K562 (cell line): ENCODE measurements at regions not wholly inside any gene's neighbourhood (a gene's known extent, or its start where the extent isn't known, plus 50 kb on each side); places are given as distances from the start of the nearest gene placed in this dataset.

Experiments used
- ATAC-seq: fragments of 200-7000 bp; cut with Tn5 transposase; 3 replicates; pipeline ENCODE4 v1.9.1; 2020; ENCODE audit warnings: moderate library complexity
- BruUV-seq: library from RNA; stranded (reverse); fragments of 400-500 nt; replicated peaks from 2 replicates; lab custom pipeline; 2021; lab: Mats Ljungman, UMichigan
- CTCF ChIA-PET: fragments of 300-600 bp; formaldehyde crosslinking; extraction: SDS; loops from one replicate; lab custom pipeline; 2021; ENCODE audit warnings: low intra/inter-chr PET ratio; lab: Yijun Ruan, JAX
- POLR2A ChIA-PET: fragments of 300-600, 350-650 bp; sonication (Branson Sonifier 250); formaldehyde crosslinking; extraction: SDS; loops from one replicate; lab custom pipeline; 2021; ENCODE audit warnings: antibody characterized with exemption, inconsistent platforms; lab: Yijun Ruan, JAX
- DNase-seq, 4 experiments: peaks; one replicate each; pipeline versions ENCODE4 v3.0.0 to v3.0.0-alpha.2; 2011 to 2018; ENCODE audit warnings: low spot score in 3 of 4, mixed read lengths in 3 of 4; ENCODE audit errors: extremely low read depth in 1 of 4
- FAIRE-seq: peaks from 2 replicates; lab custom pipeline; 2011; peaks lifted over from hg19 to GRCh38; lab: Jason Lieb, UNC
- H2AFZ ChIP-seq: 2 replicates; pipeline ENCODE4 v1.6.0; 2011; ENCODE audit warnings: low read depth, low read length, control low read depth, inconsistent platforms
- H3K27ac ChIP-seq: fragments of 200-600 bp; 3 replicates; pipeline ENCODE4 v1.8.0; 2011; ENCODE audit warnings: low read depth, mild to moderate bottlenecking, control low read depth, inconsistent platforms, low read length, moderate library complexity, mixed read lengths; ENCODE audit errors: extremely low read depth
- H3K27me3 ChIP-seq, 2 experiments: fragments of 300-600 bp in 1 of 2; 2 replicates in 1 of 2; 3 replicates in 1 of 2; pipeline versions ENCODE4 v1.6.0 to v1.8.0; 2011; ENCODE audit warnings: inconsistent platforms in 2 of 2, low read length in 2 of 2, mild to moderate bottlenecking in 1 of 2, mixed read lengths in 1 of 2, moderate library complexity in 1 of 2; ENCODE audit not compliant: control insufficient read depth in 2 of 2, insufficient read depth in 2 of 2
- H3K36me3 ChIP-seq: fragments of 300-600 bp; 3 replicates; pipeline ENCODE4 v1.8.0; 2011; ENCODE audit warnings: mild to moderate bottlenecking, low read length, inconsistent platforms; ENCODE audit not compliant: control insufficient read depth, insufficient read depth
- H3K4me1 ChIP-seq, 2 experiments: fragments of 200-600 bp in 1 of 2; replicated peaks in 1 of 2; 2 replicates in 1 of 2; 3 replicates in 1 of 2; pipeline versions ENCODE4 v1.5.1 to v1.8.0; 2011; ENCODE audit warnings: inconsistent platforms in 2 of 2, low read length in 2 of 2, mild to moderate bottlenecking in 1 of 2, mixed read lengths in 1 of 2, moderate library complexity in 1 of 2; ENCODE audit not compliant: control insufficient read depth in 2 of 2, insufficient read depth in 2 of 2
- H3K4me2 ChIP-seq: 2 replicates; pipeline ENCODE4 v1.6.1; 2011; ENCODE audit warnings: low read length, control low read depth, inconsistent platforms, mixed read lengths; ENCODE audit not compliant: insufficient read depth
- H3K4me3 ChIP-seq: fragments of 200-600 bp; sonication (generic), shearing (Covaris generic); 2 replicates; pipeline ENCODE4 v1.5.1; 2016; ENCODE audit warnings: control low read depth, inconsistent platforms
- H3K79me2 ChIP-seq: fragments of 200-600 bp; 3 replicates; pipeline ENCODE4 v1.8.0; 2011; ENCODE audit warnings: low read length, inconsistent platforms; ENCODE audit not compliant: control insufficient read depth, insufficient read depth
- H3K9ac ChIP-seq, 2 experiments: 2 replicates each; pipeline versions ENCODE4 v1.6.0 to v1.6.1; 2011; ENCODE audit warnings: low read depth in 2 of 2, low read length in 2 of 2, control low read depth in 1 of 2, inconsistent platforms in 1 of 2, mild to moderate bottlenecking in 1 of 2, mixed read lengths in 1 of 2; ENCODE audit not compliant: insufficient read depth in 1 of 2
- H3K9me1 ChIP-seq: one replicate; pipeline ENCODE4 v1.6.0; 2011; ENCODE audit warnings: inconsistent platforms, mild to moderate bottlenecking, low read length, moderate library complexity; ENCODE audit not compliant: control insufficient read depth, insufficient read depth
- H3K9me3 ChIP-seq: replicated peaks from 2 replicates; pipeline ENCODE4 v1.5.1; 2011; ENCODE audit warnings: low read depth, low read length, inconsistent platforms; ENCODE audit not compliant: control insufficient read depth, insufficient read depth
- H4K20me1 ChIP-seq: replicated peaks from 2 replicates; pipeline ENCODE4 v1.6.1; 2011; ENCODE audit warnings: low read length, inconsistent platforms, mixed read lengths; ENCODE audit not compliant: control insufficient read depth, insufficient read depth
- FOXA1 ChIP-seq: fragments of 450-650 bp; IDR thresholded peaks from 2 replicates; pipeline ENCODE4 v1.6.1; 2016; ENCODE audit warnings: mild to moderate bottlenecking, borderline replicate concordance
- PRMT5 ChIP-seq: sonication (generic); formaldehyde crosslinking; IDR thresholded peaks from 2 replicates; pipeline ENCODE4 v1.5.0; 2020; ENCODE audit warnings: missing genetic modification reagents
- ZBED1 ChIP-seq: IDR thresholded peaks from 2 replicates; pipeline ENCODE4 v1.6.1; 2014
- ZNF146 ChIP-seq: IDR thresholded peaks from one replicate; pipeline ENCODE4 v1.6.1; 2018; ENCODE audit warnings: missing compliant biosample characterization; ENCODE audit not compliant: unreplicated experiment
- ZNF3 ChIP-seq: fragments of 250-450 bp; sonication (Bioruptor Pico); IDR thresholded peaks from 2 replicates; pipeline ENCODE4 v1.5.0; 2021; ENCODE audit warnings: mild to moderate bottlenecking, moderate library complexity
- WGBS: fragments of 100-300 bp; shearing (Covaris generic); methylation state at CpG from one replicate; pipeline ENCODE4 v1.1.6; 2016; ENCODE audit warnings: low coverage, mixed read lengths; ENCODE audit not compliant: insufficient coverage; ENCODE audit errors: missing lambda C conversion rate; 5-methylcytosine and 5-hydroxymethylcytosine counted together
- in situ Hi-C: fragments of 300-500 bp; cut with MboI; formaldehyde crosslinking; loops from 4 replicates; pipeline ENCODE4 v1.15.0; 2018; ENCODE audit warnings: inconsistent platforms, mixed read lengths
- intact Hi-C: fragments of 100-400 bp; cut with micrococcal nuclease; formaldehyde crosslinking; loops from 2 replicates; pipeline ENCODE4 v1.14.2; 2022
- TF ChIP-seq, protein P1 (sequence below): fragments of 450-650 bp; formaldehyde crosslinking; IDR thresholded peaks from 2 replicates; pipeline ENCODE4 v1.4.0; 2020; ENCODE audit warnings: mild to moderate bottlenecking, mixed read lengths
- TF ChIP-seq, protein P2 (sequence below): sonication (generic); formaldehyde crosslinking; IDR thresholded peaks from 2 replicates; pipeline ENCODE4 v1.8.1; 2022; ENCODE audit warnings: missing genetic modification reagents

DNA sequence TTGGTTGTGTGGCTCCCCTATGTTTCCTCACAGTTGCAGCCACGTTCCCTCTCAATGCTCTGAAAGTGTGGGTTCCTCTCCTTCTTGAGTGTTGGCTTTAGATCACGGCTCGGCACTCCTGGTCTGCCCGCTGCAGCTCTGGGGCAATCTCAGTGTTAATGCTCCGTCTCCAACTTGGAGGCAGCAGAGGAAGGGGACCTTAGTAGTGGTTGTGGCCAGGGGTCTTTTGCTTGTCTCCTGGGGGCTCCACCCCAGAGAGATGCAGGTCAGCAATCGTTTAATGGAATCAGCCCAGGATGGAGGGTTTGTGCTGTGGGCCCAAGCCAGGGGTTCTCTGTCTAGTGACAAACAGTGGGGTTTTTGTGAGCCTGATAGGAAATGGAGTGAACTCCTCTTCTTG lies 849.4 kb upstream of the DIAPH2 start (continued):
- TF ChIP-seq, protein P1, sequence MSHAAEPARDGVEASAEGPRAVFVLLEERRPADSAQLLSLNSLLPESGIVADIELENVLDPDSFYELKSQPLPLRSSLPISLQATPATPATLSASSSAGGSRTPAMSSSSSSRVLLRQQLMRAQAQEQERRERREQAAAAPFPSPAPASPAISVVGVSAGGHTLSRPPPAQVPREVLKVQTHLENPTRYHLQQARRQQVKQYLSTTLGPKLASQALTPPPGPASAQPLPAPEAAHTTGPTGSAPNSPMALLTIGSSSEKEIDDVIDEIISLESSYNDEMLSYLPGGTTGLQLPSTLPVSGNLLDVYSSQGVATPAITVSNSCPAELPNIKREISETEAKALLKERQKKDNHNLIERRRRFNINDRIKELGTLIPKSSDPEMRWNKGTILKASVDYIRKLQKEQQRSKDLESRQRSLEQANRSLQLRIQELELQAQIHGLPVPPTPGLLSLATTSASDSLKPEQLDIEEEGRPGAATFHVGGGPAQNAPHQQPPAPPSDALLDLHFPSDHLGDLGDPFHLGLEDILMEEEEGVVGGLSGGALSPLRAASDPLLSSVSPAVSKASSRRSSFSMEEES: no peak
- TF ChIP-seq ZNF146 (no peak), ZNF3 (CRISPR knock-in tag) (no peak), PRMT5 (no peak)
- TF ChIP-seq, protein P2, sequence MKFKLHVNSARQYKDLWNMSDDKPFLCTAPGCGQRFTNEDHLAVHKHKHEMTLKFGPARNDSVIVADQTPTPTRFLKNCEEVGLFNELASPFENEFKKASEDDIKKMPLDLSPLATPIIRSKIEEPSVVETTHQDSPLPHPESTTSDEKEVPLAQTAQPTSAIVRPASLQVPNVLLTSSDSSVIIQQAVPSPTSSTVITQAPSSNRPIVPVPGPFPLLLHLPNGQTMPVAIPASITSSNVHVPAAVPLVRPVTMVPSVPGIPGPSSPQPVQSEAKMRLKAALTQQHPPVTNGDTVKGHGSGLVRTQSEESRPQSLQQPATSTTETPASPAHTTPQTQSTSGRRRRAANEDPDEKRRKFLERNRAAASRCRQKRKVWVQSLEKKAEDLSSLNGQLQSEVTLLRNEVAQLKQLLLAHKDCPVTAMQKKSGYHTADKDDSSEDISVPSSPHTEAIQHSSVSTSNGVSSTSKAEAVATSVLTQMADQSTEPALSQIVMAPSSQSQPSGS (CRISPR knock-in tag): no peak

DNA sequence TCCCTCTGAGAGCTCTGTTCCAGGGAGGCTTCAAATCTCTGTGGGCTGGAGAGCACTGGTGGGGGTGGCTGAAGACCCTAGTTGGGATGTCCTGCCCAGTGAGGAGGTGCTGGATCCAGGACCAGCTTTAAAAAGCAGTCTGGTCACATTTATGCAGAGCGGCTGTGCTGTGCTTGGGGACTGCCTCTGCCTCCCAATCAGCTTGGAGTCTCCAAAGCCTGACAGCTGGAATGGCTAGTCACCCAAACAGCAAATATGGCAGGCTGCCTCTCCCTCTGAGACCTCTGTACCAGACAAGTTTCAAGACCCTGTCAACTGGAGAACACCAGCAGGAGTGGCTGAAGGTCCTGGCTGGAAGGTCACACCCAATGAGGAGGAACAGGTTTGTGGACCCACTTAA lies 848.1 kb upstream of the DIAPH2 start:
- no peak for FAIRE-seq
- Histone ChIP-seq H3K36me3 (no peaks in the 10 kb centered on the region), H2AFZ (no peak overlapping the region), H3K79me2 (no peaks in the 10 kb centered on the region), H3K27me3 (no peaks in the 10 kb centered on the region), H4K20me1 (no peaks in the 10 kb centered on the region), H3K27ac (no peak overlapping the region), H3K4me3 (no peak overlapping the region), H3K9ac (no peak overlapping the region), H3K9me3 (no peaks in the 10 kb centered on the region)
- no peak for DNase-seq
- CTCF ChIA-PET: no interaction called here
- ATAC-seq: no peak
- WGBS: 0% methylated on average over 1 of the region's 1 CpG
- POLR2A ChIA-PET: no interaction called here
- intact Hi-C loops (no loop called here), in situ Hi-C loops (no loop called here)
- BruUV-seq: no TSS peak
- no peak for TF ChIP-seq FOXA1
- TF ChIP-seq ZBED1: no peak
- TF ChIP-seq, all 486 proteins: peak for 0
- Histone ChIP-seq H3K4me2 (no peak overlapping the region), H3K9me1 (no peaks in the 10 kb centered on the region), H3K4me1 (no peaks in the 10 kb centered on the region)
